HEK293 (cell line): ENCODE measurements at regions not wholly inside any gene's neighbourhood (a gene's known extent, or its start where the extent isn't known, plus 50 kb on each side); places are given as distances from the start of the nearest gene placed in this dataset.

ENCODE experiments used
- MEIS1 ChIP-seq: sonication (generic); formaldehyde crosslinking; IDR thresholded peaks from 2 replicates; pipeline ENCODE4 v1.8.1; 2022; ENCODE audit warnings: missing genetic modification reagents, mild to moderate bottlenecking, borderline replicate concordance
- ZBTB49 ChIP-seq: fragments of 450-650 bp; formaldehyde crosslinking; IDR thresholded peaks from 2 replicates; pipeline ENCODE4 v1.5.1; 2016; ENCODE audit warnings: missing biosample characterization, missing genetic modification characterization, low read depth
- ZNF211 ChIP-seq: fragments of 450-650 bp; formaldehyde crosslinking; IDR thresholded peaks from 2 replicates; pipeline ENCODE4 v1.5.1; 2016; ENCODE audit warnings: low read depth, missing biosample characterization, missing genetic modification characterization
- ZNF514 ChIP-seq: fragments of 450-650 bp; formaldehyde crosslinking; IDR thresholded peaks from 2 replicates; pipeline ENCODE4 v1.5.1; 2016; ENCODE audit warnings: missing biosample characterization, missing genetic modification characterization
- ZNF521 ChIP-seq: fragments of 450-650 bp; formaldehyde crosslinking; IDR thresholded peaks from 2 replicates; pipeline ENCODE4 v1.5.1; 2017; ENCODE audit warnings: missing biosample characterization, mild to moderate bottlenecking, missing genetic modification characterization
- ZNF600 ChIP-seq: fragments of 450-650 bp; formaldehyde crosslinking; IDR thresholded peaks from 2 replicates; pipeline ENCODE4 v1.5.1; 2016; ENCODE audit warnings: missing biosample characterization, missing genetic modification characterization
- ZNF626 ChIP-seq: fragments of 450-650 bp; sonication (Bioruptor Pico); formaldehyde crosslinking; IDR thresholded peaks from 2 replicates; pipeline ENCODE4 v1.5.1; 2018; ENCODE audit warnings: missing biosample characterization, missing genetic modification characterization, inconsistent platforms
- TF ChIP-seq, protein P1 (sequence below): fragments of 450-650 bp; formaldehyde crosslinking; IDR thresholded peaks from 2 replicates; pipeline ENCODE4 v1.5.1; 2016; ENCODE audit warnings: missing biosample characterization, missing genetic modification characterization

DNA sequence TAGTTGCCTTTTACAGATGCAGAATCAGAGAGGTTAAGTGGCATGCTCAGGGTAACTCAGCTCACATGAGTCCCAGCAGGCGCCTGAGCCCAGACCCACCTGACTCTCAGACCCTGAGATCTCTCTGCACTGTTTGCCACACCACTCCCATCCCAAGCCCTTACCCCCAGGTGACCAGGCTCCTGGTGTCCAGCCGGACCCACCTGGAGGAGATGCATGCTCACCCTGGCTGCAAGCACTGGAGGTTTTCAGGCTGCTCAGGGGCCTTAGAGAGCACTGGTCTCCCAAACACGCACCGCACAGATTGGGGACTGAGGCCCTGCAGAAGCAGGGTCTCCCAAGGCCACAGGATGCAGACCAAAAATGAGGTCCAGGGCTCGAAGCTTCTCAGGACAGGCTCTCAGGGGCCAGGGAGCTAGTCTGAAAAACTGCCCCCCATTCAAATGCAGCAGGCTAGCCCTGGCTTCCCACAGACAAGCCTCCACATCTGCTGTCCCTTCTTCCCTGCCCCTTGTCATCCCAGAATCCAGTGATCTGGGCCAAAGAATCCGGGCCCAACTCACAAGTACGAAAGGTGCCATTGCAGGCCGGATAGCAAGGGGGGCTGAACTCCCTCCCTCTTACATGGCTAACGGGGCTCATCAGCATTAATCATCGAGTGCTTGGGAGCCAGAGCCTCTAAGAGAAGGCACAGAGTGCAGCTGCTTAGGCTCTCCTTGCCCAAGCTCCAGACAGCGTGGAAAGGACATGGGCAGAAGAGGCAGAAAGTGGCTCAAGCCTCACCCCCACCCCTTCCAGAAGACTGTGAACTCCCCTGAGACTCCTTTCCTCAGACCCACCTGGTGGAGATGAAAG is 90.2 kb upstream of the PRR20G start:
- no peak for TF ChIP-seq ZNF600 (tag by site-specific recombination)
- TF ChIP-seq, protein P1, sequence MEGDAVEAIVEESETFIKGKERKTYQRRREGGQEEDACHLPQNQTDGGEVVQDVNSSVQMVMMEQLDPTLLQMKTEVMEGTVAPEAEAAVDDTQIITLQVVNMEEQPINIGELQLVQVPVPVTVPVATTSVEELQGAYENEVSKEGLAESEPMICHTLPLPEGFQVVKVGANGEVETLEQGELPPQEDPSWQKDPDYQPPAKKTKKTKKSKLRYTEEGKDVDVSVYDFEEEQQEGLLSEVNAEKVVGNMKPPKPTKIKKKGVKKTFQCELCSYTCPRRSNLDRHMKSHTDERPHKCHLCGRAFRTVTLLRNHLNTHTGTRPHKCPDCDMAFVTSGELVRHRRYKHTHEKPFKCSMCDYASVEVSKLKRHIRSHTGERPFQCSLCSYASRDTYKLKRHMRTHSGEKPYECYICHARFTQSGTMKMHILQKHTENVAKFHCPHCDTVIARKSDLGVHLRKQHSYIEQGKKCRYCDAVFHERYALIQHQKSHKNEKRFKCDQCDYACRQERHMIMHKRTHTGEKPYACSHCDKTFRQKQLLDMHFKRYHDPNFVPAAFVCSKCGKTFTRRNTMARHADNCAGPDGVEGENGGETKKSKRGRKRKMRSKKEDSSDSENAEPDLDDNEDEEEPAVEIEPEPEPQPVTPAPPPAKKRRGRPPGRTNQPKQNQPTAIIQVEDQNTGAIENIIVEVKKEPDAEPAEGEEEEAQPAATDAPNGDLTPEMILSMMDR (tag by site-specific recombination) = no peak
- no peak for TF ChIP-seq ZNF521
- no peak for TF ChIP-seq ZNF626
- no peak for TF ChIP-seq ZNF514 (tag by site-specific recombination)
- TF ChIP-seq MEIS1 (CRISPR knock-in tag) = no peak
- TF ChIP-seq ZNF211 = no peak
- no peak for TF ChIP-seq ZBTB49
